OCI-LY3 (cell line): ENCODE measurements at regions not wholly inside any gene's neighbourhood (a gene's known extent, or its start where the extent isn't known, plus 50 kb on each side); places are given as distances from the start of the nearest gene placed in this dataset.

ENCODE experiments used
- EZH2phosphoT487 ChIP-seq: fragments of 200-600 bp; shearing (Covaris generic); IDR thresholded peaks from 2 replicates; pipeline ENCODE4 v1.6.1; 2018; ENCODE audit warnings: antibody characterized with exemption, mixed run types, low read depth
- TF ChIP-seq, protein P1 (sequence below): fragments of 200-600, 300-600 bp; sonication (generic); IDR thresholded peaks from 2 replicates; pipeline ENCODE4 v1.5.1; 2014; ENCODE audit warnings: antibody characterized with exemption, low read length, low read depth

DNA sequence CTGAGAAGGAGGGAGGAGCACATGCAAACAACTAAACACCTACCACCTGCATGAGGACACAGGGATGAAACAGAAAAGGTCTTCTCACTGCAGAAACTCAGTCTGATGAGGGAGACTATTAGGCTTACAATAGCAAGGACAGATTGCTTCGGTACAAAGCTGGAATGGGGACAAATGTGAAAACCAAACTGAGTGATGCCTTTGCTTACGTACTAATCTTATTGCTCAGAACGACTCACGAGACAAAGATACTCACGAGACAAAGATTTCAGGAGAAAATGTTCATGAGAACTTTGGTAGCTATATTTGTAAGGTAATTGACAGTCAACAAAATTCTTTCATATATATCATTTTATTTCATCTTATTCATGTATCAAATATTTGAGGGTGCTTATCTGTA, 71.9 kb upstream of the TAF1L start:
- TF ChIP-seq, protein P1, sequence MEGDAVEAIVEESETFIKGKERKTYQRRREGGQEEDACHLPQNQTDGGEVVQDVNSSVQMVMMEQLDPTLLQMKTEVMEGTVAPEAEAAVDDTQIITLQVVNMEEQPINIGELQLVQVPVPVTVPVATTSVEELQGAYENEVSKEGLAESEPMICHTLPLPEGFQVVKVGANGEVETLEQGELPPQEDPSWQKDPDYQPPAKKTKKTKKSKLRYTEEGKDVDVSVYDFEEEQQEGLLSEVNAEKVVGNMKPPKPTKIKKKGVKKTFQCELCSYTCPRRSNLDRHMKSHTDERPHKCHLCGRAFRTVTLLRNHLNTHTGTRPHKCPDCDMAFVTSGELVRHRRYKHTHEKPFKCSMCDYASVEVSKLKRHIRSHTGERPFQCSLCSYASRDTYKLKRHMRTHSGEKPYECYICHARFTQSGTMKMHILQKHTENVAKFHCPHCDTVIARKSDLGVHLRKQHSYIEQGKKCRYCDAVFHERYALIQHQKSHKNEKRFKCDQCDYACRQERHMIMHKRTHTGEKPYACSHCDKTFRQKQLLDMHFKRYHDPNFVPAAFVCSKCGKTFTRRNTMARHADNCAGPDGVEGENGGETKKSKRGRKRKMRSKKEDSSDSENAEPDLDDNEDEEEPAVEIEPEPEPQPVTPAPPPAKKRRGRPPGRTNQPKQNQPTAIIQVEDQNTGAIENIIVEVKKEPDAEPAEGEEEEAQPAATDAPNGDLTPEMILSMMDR = no peak
- TF ChIP-seq EZH2phosphoT487 = no peak
